ENCODE measurements at regions not wholly inside any gene's neighbourhood (a gene's known extent, or its start where the extent isn't known, plus 50 kb on each side); places are given as distances from the start of the nearest gene placed in this dataset.

GRCh38 chr6:49082611-49083010 lies 380.4 kb downstream of the MMUT start:
- no peak overlapping the region for H3K4me3 ChIP-seq
- no peaks in the 10 kb centered on the region for H3K36me3 ChIP-seq
- H3K4me1 ChIP-seq, result no peaks in the 10 kb centered on the region
- H3K9ac ChIP-seq (ENCODE audit: low read depth in 2 of 2, low read length in 2 of 2), result no peak overlapping the region
- no peak for DNase-seq
- TF ChIP-seq CTCF (IDR thresholded peaks at IDR 0.05), result no peak
- intact Hi-C loops (cut with DNase I), result no loop called here
- no peak overlapping the region for H3K27ac ChIP-seq
- no peaks in the 10 kb centered on the region for H3K27me3 ChIP-seq
- no peaks in the 10 kb centered on the region for H3K9me3 ChIP-seq

GRCh38 chr6:49072885-49073620 lies 390.0 kb downstream of the MMUT start:
- no peak for DNase-seq
- no peaks in the 10 kb centered on the region for H3K9me3 ChIP-seq
- no peak for TF ChIP-seq CTCF (IDR thresholded peaks at IDR 0.05)
- no peaks in the 10 kb centered on the region for H3K27me3 ChIP-seq
- no peaks in the 10 kb centered on the region for H3K4me1 ChIP-seq
- no peaks in the 10 kb centered on the region for H3K36me3 ChIP-seq
- no peak overlapping the region for H3K27ac ChIP-seq
- intact Hi-C loops (cut with DNase I), result no loop called here
- H3K9ac ChIP-seq (ENCODE audit: low read depth in 2 of 2, low read length in 2 of 2), result no peak overlapping the region
- H3K4me3 ChIP-seq, result no peak overlapping the region

- no peaks in the 10 kb centered on the region for H3K27me3 ChIP-seq
- H3K9me3 ChIP-seq, result no peaks in the 10 kb centered on the region
- intact Hi-C loops (cut with DNase I), result no loop called here
- H3K4me3 ChIP-seq, result no peak overlapping the region
- no peaks in the 10 kb centered on the region for H3K36me3 ChIP-seq
- no peak overlapping the region for H3K27ac ChIP-seq
- no peaks in the 10 kb centered on the region for H3K4me1 ChIP-seq
- no peak for DNase-seq
- no peak for TF ChIP-seq CTCF (IDR thresholded peaks at IDR 0.05)
- no peak overlapping the region for H3K9ac ChIP-seq (ENCODE audit: low read depth in 2 of 2, low read length in 2 of 2)
These were observed 390.9 kb downstream of the MMUT start for GRCh38 chr6:49072146-49072545.

- intact Hi-C loops (cut with DNase I), result no loop called here
- TF ChIP-seq CTCF (IDR thresholded peaks at IDR 0.05), result no peak
These were observed 392.6 kb downstream of the MMUT start for GRCh38 chr6:49070411-49070810.

GRCh38 chr6:49054311-49054710 lies 408.7 kb downstream of the MMUT start:
- intact Hi-C loops (cut with DNase I), result no loop called here
- no peaks in the 10 kb centered on the region for H3K9me3 ChIP-seq
- no peak overlapping the region for H3K9ac ChIP-seq (ENCODE audit: low read depth in 2 of 2, low read length in 2 of 2)
- no peaks in the 10 kb centered on the region for H3K27me3 ChIP-seq
- no peak for DNase-seq
- TF ChIP-seq CTCF (IDR thresholded peaks at IDR 0.05), result no peak
- no peaks in the 10 kb centered on the region for H3K36me3 ChIP-seq
- H3K4me3 ChIP-seq, result no peak overlapping the region
- no peaks in the 10 kb centered on the region for H3K4me1 ChIP-seq
- no peak overlapping the region for H3K27ac ChIP-seq

More at GRCh38 chr6:49070411-49070810, 392.6 kb downstream of the MMUT start:
- no peaks in the 10 kb centered on the region for H3K9me3 ChIP-seq
- no peak overlapping the region for H3K4me3 ChIP-seq
- no peak overlapping the region for H3K9ac ChIP-seq (ENCODE audit: low read depth in 2 of 2, low read length in 2 of 2)
- H3K36me3 ChIP-seq, result no peaks in the 10 kb centered on the region
- no peak overlapping the region for H3K27ac ChIP-seq
- no peaks in the 10 kb centered on the region for H3K4me1 ChIP-seq
- H3K27me3 ChIP-seq, result no peaks in the 10 kb centered on the region
- no peak for DNase-seq

Measured in colonic mucosa (tissue), 4 donors.